GDM1 (cell line): ENCODE measurements at regions not wholly inside any gene's neighbourhood (a gene's known extent, or its start where the extent isn't known, plus 50 kb on each side); places are given as distances from the start of the nearest gene placed in this dataset.

Experiments used
- DNase-seq: peaks from one replicate; lab custom pipeline; 2025; lab: John Stamatoyannopoulos, UW

DNA sequence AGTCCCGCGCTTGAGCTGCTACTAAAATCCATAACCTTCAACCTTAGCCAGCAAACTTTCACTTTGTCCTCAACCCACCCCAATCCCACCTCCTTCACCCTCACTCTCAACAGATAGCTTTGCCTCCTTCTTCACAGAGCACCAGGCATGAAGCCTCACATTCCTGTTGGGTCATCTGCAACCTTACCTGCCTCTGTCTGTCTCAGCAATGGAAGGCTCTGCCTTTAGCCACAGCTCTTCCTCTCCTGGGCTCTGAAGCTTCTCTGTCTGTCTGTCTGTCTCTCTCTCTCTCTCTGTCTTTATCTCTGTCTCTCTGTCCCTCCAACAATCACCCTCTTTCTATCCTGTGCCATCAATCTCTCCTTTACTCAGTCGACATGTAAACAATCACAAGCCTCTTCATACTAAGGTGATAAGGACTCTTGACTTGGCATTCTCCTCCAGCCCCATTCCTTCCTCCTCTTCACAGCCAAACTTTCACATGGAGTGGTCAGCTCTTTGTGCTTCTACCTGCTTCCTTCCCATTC, 220.8 kb downstream of the SPTSSA start:
- DNase-seq = no peak

DNA sequence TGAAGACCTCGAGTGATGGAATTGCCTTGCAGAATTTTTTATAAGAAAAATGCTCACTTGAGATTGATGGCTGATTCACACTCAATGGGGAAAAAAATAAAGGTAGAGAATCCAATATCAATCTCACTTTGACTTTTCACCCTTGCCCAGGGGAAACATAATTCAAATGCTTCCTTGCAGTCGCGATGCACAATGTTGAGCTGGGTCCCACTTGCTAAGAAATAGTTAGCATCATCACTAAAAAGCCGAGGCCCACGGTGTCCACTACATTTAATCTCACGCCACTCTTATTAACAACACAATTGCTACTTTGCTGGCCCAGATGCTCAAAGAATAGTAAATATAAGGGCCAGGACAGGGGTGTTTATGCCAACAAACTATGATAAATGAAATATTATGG, 223.4 kb downstream of the SPTSSA start:
- no peak for DNase-seq

DNA sequence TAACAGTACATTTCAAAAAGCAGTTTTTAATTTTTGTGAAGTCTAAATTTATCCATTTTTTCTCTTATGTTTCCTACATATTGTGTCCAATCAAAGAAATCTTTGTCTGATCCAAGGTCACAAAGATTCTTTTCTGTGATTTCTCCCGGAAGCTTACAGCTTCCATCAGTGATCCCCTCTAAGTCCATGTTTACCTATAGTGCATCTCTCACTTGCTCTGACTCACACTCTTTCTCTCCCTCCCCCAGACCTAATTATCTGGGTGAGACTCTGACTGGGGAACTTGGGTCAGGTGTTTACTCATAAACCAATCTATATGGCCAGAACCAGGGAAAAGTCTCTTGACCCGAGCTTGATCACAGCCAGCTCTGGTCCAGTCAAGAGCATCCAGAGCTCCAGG, 224.4 kb downstream of the SPTSSA start:
- no peak for DNase-seq

DNA sequence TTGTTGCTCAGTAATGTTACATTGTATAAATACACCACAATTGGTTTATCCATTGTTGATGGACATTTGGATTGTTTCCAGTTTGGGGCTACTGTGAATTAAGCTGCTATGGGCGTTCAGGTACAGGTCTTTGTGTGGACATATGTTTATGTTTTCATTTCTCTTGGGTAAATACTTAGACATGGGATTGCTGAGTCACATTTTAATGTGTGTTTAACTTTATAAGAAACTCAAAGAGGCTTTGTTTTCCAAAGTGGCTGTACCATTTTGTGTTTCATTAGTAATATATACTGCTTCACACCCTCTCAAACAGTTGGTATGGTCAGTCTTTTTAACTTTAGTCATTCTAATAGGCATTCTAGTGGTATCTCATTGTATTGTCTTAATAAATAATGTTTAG, 225.0 kb downstream of the SPTSSA start:
- no peak for DNase-seq

DNA sequence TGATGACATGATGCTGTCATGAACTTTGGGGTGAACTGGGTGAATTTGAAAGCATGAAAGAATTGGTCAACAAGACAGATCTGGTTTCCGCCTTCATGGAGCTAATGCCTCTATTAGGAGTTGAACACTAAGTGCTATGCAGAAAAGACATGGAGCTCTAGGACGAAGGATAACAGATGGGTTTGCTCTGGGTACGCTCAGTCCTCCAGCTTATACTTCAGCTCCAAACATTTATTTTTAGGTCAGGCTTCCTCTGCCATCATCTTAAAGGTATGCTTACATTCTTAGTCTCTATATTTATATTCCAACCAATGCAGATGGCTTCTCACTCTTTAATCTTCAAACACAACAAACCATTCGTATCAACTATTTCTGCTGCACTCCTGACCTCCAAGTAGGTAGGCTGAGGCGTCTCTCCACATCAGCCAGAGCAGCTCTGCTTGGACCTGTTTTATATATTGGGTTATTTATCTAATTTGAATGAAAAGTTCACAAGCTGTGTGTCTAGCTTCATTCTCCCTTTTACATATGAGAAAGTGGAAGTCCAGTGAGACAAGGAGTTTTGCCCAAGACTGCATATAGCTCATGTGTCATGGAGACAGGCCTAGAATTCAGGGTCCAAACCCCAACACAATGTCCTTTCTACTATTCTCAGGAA, 226.3 kb downstream of the SPTSSA start:
- DNase-seq = no peak

DNA sequence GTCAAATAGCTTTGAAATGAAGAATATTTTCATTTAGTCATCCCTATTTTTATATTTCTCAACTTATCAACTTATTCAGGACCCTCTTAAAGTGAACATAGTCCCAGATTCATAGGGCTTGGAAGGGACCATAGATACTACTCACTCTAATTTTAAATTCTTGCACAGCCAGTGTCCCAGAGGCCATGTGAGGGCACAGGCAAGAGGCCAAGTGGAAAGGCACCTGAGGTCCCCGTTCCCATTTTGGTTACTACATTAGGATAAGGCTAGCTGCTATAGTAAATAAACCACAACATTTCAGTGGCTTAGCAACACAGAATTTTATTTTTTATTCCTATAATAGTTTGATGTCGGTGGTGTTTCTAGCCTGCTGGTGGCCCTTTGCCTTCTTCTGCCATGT, 227.8 kb downstream of the SPTSSA start:
- no peak for DNase-seq

DNA sequence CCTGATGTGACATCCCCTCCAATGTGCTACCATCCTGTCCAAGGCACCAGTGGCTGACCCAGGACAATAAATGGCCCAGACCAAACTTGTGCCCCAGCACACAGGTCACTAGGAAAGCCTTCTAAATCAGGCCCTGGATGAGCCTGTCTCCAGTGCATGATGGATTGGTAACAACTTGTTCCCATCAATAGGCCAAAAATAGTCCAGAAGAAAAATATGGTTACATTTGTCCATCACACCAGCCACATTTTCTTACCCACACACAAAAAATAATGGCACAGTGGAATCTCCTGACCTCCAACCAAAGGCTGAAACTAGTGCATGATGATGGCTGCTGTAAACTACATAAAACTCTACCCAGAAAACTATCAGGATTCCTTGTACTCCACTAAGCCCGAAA, 228.4 kb downstream of the SPTSSA start:
- no peak for DNase-seq

DNA sequence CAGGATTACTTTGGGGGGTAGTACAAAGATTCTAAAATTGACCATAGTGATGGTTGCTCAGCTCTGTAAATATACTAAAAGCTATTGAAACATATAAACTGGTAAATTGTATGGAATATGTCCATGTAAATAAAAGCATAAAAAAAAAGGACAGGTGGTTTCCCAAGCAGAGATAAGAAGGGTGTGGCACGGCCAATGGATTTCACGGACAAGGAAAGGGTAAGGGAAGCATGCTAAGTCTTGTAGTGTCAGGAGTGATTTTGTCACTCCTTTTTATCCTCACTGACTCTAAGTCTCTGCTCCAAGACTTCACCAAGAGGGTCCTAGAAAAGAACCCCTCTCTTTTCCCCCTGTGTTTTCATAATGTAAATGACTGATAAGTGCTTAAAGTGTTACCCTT, 229.2 kb downstream of the SPTSSA start:
- no peak for DNase-seq

DNA sequence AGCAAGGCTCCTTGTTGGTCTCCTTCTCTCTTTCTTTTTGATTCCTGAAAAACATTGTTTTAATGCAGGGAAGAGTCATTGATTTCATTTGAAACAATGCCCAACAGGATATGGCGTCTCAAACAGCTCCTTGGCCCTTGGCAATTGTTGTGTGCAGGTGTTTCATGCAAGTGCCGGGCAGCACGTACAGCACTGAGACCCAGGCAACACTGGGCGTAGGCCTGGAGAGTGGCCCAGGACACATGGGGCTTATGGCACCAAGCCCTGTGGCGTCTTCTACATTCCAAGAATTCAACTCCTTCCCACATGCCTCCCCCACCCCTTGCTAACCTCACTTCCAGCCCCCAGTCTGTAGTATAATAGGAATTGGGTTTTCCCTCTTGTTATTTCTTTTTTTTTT, 230.4 kb downstream of the SPTSSA start:
- no peak for DNase-seq

DNA sequence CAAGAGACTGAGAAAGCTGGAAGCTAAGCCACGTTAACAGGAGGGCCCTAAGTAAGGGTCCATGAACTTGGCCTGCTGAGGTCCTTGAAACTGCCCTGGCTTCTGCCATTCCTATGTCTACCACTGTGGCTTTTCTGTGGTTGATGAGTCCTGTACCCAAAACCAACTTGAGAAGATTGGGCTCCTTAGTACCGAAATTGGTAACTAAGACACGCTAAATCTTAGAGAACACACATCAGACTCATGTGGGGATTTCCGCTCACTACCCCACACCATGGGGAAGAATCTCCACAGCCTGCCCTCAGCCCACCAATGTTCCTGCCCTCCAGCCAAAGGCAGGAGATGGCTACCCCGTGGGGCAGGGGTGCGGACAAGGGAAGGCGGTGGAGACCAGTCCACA, 232.9 kb downstream of the SPTSSA start:
- no peak for DNase-seq

DNA sequence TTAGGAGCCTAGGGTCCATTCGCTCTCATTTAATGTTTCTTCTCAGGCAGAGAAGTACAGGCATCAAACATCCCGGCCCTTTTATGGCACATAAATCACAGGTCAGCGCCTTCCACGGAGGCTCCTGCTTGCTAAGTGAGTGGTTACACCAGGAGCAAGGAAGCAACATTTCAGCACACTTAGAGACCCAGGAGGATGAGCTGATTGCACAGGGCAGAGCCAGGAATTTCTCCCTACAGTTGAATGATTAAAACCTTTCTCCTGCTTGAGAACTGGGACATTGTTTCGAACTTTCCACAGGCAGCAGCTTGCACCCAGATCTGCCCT, 233.4 kb downstream of the SPTSSA start:
- DNase-seq = no peak

DNA sequence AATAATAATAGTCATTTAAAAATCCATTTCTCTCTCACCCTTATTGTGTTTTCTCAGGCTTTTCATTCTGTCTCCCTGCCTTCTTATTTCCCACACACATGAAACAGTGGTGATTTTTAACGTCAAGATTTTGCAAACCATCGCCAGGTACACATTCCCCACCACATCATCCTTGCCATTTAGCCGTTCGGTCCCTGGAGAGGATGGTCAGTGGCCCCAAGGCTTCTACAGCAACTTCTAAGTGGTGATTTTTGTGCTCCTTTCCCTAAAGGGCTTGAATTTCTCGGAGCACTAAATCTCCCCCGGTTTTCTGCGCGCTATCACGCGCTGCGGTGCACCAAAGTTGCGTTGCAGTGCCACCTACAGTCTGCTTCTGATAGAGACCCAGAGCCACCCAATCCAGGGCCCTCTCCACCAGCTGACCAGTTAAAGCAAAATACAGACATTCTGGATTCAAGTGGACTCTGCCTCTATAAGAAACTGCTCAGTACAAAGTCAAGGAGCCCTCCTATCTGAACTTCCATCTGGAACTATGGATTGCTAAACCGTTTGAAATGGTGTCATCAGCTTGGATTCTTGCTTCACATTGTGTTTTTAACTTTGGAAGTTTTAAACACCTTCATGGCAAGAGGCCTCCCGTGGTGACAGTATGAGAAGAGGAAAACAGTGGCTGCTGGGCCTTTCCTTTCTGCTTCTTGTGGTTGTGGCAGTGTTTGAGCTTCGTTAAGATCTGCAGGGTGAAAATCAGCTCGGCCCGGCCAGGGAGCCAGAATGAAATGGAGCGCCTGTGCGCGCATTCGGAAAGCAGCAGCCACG, 234.0 kb downstream of the SPTSSA start:
- peak; percentile 28 for DNase-seq

DNA sequence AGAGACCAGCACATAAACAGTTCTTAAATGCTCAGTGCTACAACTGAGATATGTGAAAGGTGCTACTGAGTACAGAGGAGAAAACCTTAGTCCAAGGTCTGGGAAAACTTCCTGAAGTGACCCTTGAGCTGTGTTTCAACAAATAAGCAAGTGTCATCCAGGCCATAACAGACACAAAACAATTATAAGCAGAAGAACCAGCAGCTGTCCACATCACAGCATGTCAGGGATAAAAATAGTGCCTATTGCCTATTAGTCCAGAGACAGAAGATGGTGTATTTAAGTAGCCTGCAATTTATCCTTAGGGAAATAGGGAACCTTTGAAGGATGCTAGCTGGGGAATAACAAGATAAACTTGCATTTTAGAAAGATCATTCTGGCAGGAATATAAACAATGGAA, 237.8 kb downstream of the SPTSSA start:
- no peak for DNase-seq

DNA sequence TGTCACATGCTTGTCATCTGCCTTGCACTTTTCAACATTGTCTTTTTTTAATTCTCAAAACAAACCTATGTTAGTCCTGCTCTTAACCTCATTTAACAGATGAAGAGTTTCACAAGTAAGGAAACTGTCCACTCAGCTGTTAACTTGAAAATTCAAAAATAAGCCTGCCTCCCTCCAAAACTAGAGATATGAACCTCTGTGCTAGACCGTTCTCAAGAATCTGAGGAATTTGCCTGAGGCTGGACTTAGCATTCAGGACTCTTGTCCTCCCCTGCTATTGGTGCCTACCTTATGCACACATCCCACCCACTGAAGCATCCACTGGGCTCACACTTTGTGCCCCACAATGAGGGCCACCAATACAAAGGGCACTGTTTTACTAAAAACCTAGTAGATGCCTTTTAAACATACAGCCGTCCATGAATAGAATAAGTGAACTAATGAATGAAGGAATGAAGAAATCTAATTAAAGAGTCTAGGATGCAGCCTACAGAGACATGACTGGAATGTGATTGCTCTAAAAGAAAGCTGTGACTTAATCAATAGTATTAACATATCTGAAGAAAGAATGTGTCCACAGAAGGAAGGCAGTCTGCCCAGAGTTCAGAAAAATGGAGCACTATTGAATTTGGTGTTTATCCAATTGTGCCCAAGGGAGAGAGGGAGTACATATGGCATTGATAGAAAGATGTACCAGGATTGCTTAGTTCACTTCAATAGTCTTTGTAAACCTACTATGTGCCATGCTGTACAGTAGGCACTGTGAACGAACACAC, 238.5 kb downstream of the SPTSSA start:
- DNase-seq = no peak

DNA sequence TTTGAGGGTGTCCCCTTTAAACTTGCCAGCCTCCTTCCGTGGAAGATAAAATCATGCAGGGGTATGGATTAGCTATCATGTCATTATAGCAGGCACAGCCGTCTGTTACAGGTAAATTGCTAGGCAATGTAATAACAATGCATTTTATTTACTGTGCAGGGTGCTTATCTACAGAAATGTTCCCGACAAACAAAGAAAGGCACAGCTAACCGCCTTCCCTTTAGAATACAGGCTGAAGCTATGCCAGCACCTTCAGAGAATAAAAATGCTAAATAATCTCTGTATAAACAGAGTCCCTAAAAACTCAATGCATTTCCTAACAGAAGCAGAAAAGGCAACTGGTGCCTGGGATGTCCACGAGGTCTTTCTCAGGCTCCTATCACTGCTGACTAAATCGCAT, 239.2 kb downstream of the SPTSSA start:
- DNase-seq = no peak

DNA sequence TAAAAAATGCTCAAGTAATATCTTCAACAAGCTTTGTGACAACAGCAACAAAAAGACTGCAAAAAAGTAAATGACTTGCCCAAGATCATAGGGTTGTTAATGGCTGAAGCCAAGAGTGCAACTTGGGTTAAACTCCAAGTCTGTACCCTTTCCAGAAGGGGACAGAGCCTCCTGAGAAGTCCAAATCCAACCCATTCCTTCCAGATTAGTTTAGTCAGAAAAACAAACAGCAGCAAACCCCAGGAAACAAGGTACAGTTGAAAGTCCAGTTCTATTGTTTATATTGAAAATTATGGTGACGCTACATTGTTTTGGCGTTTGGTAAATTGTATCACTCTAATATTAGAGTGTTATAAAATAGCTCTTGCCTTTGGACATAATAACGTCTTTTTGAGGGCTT, 239.9 kb downstream of the SPTSSA start:
- no peak for DNase-seq

DNA sequence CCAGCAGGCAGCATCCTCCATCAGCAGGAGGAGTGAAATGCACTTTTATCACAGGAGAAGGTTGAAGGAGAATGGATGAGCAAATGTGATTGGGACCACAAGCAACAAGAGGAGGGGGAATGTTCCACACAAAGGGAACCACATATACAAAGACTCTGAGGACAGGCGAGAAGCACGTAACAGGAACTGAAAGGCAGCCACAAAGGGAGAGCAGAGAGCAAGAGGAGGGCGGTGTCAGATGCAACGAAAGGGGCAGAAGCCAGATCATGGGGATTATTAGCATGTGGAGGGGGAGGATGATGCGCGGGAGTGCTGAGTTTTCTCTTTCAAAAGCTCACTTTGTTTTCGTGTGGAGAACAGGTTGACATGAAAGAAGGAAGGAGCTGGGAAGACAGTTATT, 241.1 kb downstream of the SPTSSA start:
- no peak for DNase-seq

DNA sequence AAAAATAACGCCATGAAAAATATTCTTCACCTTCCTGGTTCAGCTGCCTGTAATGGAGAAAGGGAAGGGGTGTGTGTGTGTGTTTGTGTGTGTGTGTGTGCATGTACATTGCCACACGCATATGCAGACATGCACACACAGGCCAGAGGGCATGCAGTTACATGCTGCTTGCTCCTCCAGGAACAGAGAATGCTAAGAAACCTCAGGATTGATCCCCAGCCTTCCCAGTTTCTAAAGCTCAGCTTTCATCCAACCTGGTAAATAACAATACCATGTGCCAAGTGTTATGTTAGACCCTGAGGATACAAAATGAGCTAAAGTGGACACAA, 241.7 kb downstream of the SPTSSA start:
- DNase-seq = no peak

DNA sequence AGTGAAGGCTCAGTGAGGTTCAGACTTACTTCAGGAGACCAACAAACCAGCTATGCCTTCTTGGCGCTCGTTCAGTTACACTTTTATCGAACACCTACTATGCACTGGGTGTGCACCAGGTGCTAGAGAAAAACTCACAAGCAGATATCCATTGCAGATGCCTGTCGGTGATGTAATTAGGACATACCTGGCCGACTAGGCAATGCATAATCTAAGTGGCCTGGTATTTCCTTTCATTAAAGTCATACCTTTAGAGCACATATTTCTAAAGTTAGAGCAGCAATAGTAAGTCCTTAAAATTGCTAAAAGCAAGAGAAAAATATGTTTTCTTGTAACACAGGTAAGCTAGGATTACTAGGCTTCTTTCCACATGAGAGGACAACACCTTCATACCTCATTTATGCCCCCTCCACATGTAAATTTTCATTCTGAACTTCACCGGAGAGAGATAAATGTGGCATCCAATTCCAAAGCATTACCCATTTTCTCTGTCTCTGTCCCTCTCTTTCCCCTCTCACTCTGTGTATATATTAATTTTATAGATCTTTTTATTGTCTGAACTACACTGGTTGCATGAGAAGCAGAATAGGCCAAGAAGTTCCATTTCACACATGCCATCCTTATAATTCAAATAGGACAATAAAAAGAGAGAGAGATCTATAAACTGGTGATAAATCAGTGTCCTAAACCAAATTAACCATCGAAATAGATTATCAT, 242.2 kb downstream of the SPTSSA start:
- no peak for DNase-seq

DNA sequence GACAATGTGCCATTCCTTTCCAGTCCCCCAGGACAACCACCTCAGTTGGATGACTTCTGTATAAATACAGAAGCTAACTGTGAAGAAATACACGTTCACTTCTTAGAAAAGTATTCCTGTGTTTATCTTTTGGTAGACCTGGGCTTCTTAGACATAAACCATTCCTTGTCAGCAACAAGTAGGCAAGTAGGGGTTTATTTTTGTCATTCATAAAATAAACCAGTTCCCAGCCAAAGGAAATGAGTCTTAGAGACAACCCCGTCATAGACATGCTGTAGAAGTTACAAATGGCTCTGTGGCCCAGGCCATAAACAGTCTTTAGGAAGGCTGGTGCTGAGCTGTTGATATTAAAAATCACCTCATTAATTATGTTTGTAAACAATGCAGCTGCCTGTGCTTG, 243.2 kb downstream of the SPTSSA start:
- no peak for DNase-seq

DNA sequence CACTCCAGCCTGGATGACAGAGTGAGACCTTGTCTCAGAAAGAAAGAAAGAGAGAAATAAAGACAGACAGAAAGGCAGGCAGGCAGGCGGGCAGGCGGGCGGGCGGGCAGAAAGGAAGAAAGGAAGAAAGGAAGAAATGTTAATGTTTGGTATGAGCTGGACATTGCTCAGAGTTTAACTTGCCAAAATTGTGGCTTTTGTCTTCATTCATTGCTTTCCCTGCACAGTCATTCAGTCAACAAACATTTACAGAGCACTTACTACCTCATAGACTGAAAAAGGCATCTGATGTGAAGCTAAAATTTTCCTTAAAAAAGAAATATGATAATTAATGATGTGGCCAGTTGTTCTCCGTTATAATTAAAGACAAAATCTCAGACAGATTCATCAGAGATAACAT, 247.1 kb downstream of the SPTSSA start:
- no peak for DNase-seq

DNA sequence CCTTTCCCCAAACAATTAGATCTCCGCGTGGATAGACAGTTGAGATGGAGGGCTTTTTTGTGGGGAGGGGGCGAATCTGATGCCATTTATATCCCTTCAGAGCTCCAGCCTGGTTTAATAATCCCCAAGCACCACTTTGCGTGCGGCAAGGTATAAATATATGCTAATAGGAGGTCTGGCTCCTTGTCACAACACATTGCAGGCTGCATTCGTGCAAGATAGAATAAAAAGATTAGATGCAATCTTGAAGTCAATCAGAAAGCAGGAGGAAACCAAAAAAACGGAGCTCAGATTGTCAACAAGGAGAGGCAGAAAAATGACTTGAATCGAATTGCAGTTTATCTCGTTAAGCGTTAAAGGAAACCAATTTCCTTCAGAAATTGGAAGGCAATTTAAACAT, 248.7 kb downstream of the SPTSSA start:
- DNase-seq = no peak
